Left ventricle myocardium inferior (tissue), 1 donor: ENCODE measurements at regions not wholly inside any gene's neighbourhood (a gene's known extent, or its start where the extent isn't known, plus 50 kb on each side); places are given as distances from the start of the nearest gene placed in this dataset.
"Not testable (repeated sequence)": the region's sequence is repeated elsewhere in the genome, so short reads cannot be mapped to it uniquely, and the experiment has no call there.

Experiments used
- DNase-seq: peaks from one replicate; pipeline ENCODE4 v3.0.0-alpha.2; 2020
- H3K27ac ChIP-seq: fragments of 200-600 bp; replicated peaks from 2 replicates; pipeline ENCODE4 v1.8.0; 2021
- H3K27me3 ChIP-seq: fragments of 200-600 bp; 2 replicates; pipeline ENCODE4 v1.8.0; 2021; ENCODE audit warnings: low read depth
- H3K36me3 ChIP-seq: fragments of 200-600 bp; 2 replicates; pipeline ENCODE4 v1.8.0; 2021
- H3K4me1 ChIP-seq: fragments of 200-600 bp; 2 replicates; pipeline ENCODE4 v1.8.0; 2021
- H3K4me3 ChIP-seq: fragments of 200-600 bp; 2 replicates; pipeline ENCODE4 v1.8.0; 2021; ENCODE audit warnings: mild to moderate bottlenecking, moderate library complexity
- H3K9me3 ChIP-seq: fragments of 200-600 bp; replicated peaks from 2 replicates; pipeline ENCODE4 v1.8.0; 2021
- intact Hi-C: fragments of 100-400 bp; cut with micrococcal nuclease; formaldehyde crosslinking; loops from one replicate; pipeline ENCODE4 v1.11.0; 2022
- TF ChIP-seq, protein P1 (sequence below): fragments of 200-600 bp; IDR thresholded peaks from 2 replicates; pipeline ENCODE4 v1.8.0; 2021; ENCODE audit warnings: antibody characterized with exemption, mild to moderate bottlenecking, borderline replicate concordance
- donor health status: DM: no; HTN: yes; CAD: no; lungs with severe emphysema.

DNA sequence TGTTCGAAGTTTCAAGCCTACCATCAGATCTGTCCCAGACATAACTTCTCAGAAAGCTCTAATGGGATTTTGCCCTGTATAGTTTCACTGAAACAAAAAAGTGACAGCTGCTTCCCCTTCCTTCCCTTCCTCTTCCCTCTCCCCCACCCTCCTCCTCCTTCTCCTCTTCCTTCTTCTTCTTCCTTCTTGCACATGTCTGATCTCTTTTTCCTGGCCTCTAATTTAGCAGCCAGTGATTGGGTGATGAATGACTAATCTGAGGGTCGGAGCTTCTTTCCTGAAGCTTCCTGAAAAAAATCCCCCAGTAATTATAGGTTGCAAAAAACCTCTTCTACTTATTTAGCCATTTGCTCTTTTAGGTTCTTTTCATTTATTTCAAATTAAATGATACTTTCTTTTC, 168.7 kb downstream of the POTEB3 start:
- intact Hi-C loops, result no loop called here
- TF ChIP-seq, protein P1, sequence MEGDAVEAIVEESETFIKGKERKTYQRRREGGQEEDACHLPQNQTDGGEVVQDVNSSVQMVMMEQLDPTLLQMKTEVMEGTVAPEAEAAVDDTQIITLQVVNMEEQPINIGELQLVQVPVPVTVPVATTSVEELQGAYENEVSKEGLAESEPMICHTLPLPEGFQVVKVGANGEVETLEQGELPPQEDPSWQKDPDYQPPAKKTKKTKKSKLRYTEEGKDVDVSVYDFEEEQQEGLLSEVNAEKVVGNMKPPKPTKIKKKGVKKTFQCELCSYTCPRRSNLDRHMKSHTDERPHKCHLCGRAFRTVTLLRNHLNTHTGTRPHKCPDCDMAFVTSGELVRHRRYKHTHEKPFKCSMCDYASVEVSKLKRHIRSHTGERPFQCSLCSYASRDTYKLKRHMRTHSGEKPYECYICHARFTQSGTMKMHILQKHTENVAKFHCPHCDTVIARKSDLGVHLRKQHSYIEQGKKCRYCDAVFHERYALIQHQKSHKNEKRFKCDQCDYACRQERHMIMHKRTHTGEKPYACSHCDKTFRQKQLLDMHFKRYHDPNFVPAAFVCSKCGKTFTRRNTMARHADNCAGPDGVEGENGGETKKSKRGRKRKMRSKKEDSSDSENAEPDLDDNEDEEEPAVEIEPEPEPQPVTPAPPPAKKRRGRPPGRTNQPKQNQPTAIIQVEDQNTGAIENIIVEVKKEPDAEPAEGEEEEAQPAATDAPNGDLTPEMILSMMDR, result no peak
- Histone ChIP-seq H3K27me3 (peaks cover 6% of the 10 kb centered on the region), H3K4me3 (no peak overlapping the region), H3K27ac (no peak overlapping the region), H3K9me3 (no peaks in the 10 kb centered on the region), H3K4me1 (no peaks in the 10 kb centered on the region), H3K36me3 (no peaks in the 10 kb centered on the region)
- no peak for DNase-seq

DNA sequence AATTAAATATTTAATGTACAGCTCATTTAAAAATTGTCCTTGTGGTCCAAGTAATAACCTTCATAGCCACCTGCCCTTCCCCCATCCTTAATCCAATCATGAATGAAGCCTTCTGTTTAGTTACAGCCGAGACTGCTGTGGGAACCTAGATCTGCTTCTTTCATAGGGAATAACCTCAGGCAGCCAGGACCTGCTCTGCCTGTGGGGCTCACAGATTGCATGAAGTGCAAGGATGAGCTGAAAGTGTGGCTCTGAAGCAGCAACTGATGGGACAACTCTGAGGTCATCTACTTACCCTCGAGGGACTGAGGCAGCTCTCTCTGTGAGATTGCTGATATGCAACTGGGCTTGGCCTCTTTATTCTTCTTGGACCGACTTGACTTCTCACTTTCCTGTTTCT, 169.8 kb downstream of the POTEB3 start:
- DNase-seq, result no peak
- H3K4me1 ChIP-seq, result no peaks in the 10 kb centered on the region
- H3K4me3 ChIP-seq, result no peak overlapping the region
- intact Hi-C loops, result no loop called here
- no peaks in the 10 kb centered on the region for H3K36me3 ChIP-seq
- no peak overlapping the region for H3K27ac ChIP-seq
- peaks cover 6% of the 10 kb centered on the region for H3K27me3 ChIP-seq
- TF ChIP-seq, protein P1, result no peak
- H3K9me3 ChIP-seq, result no peaks in the 10 kb centered on the region

DNA sequence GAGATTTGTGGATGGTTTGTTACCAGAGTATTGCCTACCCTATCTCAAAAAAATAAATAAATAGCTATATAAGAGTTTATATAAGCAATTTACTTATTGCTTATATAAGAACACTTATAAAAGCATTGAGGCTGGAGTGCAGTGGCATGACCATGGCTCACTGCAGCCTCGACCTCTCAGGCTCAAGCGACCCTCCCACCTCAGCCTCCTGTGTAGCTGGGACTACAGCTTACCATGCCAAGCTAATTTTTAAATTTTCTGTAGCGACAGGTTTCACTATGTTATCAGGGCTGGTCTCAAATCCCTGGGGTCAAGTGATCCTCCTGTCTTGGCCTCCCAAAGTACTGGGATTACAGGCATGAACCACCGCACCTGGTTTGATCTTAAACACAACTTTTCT, 170.6 kb downstream of the POTEB3 start:
- H3K27ac ChIP-seq, intact Hi-C loops, H3K9me3 ChIP-seq, DNase-seq, H3K4me3 ChIP-seq, H3K36me3 ChIP-seq, H3K4me1 ChIP-seq, H3K27me3 ChIP-seq: not testable (repeated sequence)

DNA sequence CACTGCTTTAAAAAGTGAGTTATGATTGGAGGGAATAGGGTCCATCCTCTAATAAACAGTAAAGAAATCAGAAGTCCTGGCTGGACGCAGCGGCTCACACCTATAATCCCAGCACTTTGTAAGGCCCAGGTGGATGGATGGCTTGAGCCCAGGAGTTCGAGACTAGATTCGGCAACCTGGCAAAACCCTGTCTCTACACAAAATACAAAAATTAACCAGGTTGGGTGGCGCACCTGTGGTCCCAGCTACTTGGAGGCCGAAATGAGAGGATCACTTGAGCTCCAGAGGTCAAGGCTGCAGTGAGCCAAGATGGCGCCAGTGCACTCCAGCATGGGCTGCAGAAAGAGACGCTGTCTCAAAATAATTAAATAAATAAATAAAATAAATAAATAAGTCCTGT, 171.2 kb downstream of the POTEB3 start:
- H3K36me3 ChIP-seq, result no peaks in the 10 kb centered on the region
- TF ChIP-seq, protein P1, result no peak
- H3K27me3 ChIP-seq, result peaks cover 6% of the 10 kb centered on the region
- H3K9me3 ChIP-seq, result no peaks in the 10 kb centered on the region
- H3K27ac ChIP-seq, result no peak overlapping the region
- H3K4me1 ChIP-seq, result no peaks in the 10 kb centered on the region
- intact Hi-C loops, result no loop called here
- H3K4me3 ChIP-seq, result no peak overlapping the region
- no peak for DNase-seq

DNA sequence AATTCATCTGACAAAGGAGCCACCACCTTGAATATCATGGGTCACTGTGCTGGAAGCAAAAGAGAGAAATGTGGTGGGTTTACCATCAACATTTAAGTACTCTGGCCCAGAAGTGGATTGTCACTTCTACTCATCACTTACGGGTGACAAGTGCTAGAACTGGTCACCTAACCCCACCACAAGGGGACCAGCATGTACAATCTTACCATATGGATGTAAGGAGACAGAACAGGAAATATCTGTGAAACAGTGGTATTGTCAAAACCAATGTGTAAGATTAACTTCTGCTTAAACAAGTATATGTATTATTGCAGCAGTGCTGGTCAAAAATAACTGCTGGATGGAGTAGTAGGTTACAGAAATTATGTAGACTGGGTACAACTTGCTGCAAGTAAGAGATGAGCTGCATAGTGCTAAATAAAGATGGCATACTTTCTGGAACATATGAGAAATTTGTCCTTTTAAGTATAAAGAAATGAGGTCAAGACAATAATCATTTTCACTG, 171.8 kb downstream of the POTEB3 start:
- DNase-seq, result no peak
- intact Hi-C loops, result no loop called here
- no peak overlapping the region for H3K4me3 ChIP-seq
- no peaks in the 10 kb centered on the region for H3K4me1 ChIP-seq
- TF ChIP-seq, protein P1, result no peak
- no peaks in the 10 kb centered on the region for H3K36me3 ChIP-seq
- no peaks in the 10 kb centered on the region for H3K9me3 ChIP-seq
- no peak overlapping the region for H3K27ac ChIP-seq
- peaks cover 6% of the 10 kb centered on the region for H3K27me3 ChIP-seq

DNA sequence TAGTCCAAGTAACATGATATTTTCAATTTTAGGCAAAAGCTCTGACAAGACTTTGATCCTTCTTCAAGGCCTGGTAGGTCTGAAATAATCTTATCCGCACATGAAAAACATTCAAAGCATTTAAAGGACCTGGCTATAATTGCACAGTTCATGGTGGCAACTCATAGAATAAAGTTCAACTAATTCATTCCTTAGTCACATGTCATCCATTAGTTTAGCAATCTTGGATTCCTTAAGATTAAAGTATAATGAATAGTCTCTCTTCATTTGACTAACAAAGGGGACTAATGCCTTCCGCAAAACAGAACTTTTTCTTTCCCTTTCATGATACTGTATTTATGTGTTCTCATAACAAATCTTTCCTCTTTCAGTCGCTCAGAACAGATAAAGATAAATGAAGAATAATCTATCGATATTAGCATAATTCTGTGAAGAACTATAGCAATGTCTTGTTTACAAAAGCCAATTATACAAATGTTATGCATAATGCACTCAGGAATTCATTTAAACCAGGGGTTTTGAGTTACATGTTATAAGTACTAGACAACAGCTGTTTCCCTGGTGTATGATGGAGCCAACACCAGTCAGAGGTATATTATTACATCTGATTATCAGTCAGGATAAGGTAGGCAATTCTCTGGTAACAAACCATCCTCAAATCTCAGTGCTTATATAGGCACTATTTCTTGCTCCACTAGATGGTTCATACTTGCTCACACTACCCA, 172.5 kb downstream of the POTEB3 start:
- peaks cover 6% of the 10 kb centered on the region for H3K27me3 ChIP-seq
- no peaks in the 10 kb centered on the region for H3K9me3 ChIP-seq
- no peaks in the 10 kb centered on the region for H3K36me3 ChIP-seq
- no peak overlapping the region for H3K27ac ChIP-seq
- intact Hi-C loops, result no loop called here
- no peaks in the 10 kb centered on the region for H3K4me1 ChIP-seq
- no peak overlapping the region for H3K4me3 ChIP-seq
- TF ChIP-seq, protein P1, result no peak
- DNase-seq, result no peak
